ENCODE measurements at regions not wholly inside any gene's neighbourhood (a gene's known extent, or its start where the extent isn't known, plus 50 kb on each side); places are given as distances from the start of the nearest gene placed in this dataset.

DNA sequence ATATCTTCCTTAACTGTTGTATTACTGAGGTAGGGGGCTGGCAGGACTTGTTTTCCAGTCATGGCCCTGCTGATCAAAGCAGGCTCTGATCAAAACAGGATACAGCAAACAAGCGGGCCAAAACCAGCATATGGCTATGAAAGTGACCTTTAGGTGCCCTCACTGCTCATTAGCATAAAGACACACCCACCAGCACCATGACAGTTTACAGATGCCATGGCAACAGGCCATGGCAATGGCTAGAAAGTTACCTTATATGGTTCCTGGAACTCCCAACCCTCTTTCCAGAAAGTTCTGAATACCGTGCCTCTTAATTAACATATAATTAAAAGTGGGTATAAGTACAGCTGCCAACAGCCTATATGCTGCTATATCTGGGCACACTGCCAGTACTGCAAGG lies 551.4 kb upstream of the SGCG start:
- H3K18ac ChIP-seq (ENCODE audit: low read length): no peak overlapping the region
- H4K12ac ChIP-seq (ENCODE audit: low read depth, low read length): no peak overlapping the region
- H3K27me3 ChIP-seq (ENCODE audit: insufficient read depth, low read length): no peaks in the 10 kb centered on the region
- H2AK5ac ChIP-seq (ENCODE audit: low read length): no peak overlapping the region
- H3K4me2 ChIP-seq (ENCODE audit: low read length): no peak overlapping the region
- H3K9me3 ChIP-seq (ENCODE audit: insufficient read depth, low read depth, low read length): no peaks in the 10 kb centered on the region
- no peak overlapping the region for H4K8ac ChIP-seq (ENCODE audit: low read depth, low read length)
- H3K4ac ChIP-seq (ENCODE audit: low read depth, low read length): no peak overlapping the region
- H3K79me2 ChIP-seq (ENCODE audit: control insufficient read depth, insufficient read depth, low read length, poor library complexity): no peaks in the 10 kb centered on the region
- no CpG with 5 or more reads among the region's 2 CpGs for WGBS (ENCODE audit: extremely low coverage, insufficient coverage, insufficient read length)
- H4K91ac ChIP-seq (ENCODE audit: low read depth, low read length): no peak overlapping the region
- H3K36me3 ChIP-seq (ENCODE audit: control insufficient read depth in 1 of 2, insufficient read depth in 2 of 2, low read length in 2 of 2): peaks cover 0 to 2% of the 10 kb centered on the region in 2 experiments
- no peak overlapping the region for H3K4me3 ChIP-seq (ENCODE audit: low read depth, low read length)
- H3K79me1 ChIP-seq (ENCODE audit: low read length): no peaks in the 10 kb centered on the region
- H3K14ac ChIP-seq (ENCODE audit: low read length): no peak overlapping the region
- H3K4me1 ChIP-seq (ENCODE audit: control insufficient read depth in 1 of 2, insufficient read depth in 2 of 2, low read length in 2 of 2): no peaks in the 10 kb centered on the region
- H2BK120ac ChIP-seq (ENCODE audit: insufficient read depth, low read length, poor library complexity): no peak overlapping the region
- H3K27ac ChIP-seq (ENCODE audit: low read depth, low read length): no peak overlapping the region
- DNase-seq: no peak
- no peak overlapping the region for H3K9ac ChIP-seq (ENCODE audit: low read length)
- no peak overlapping the region for H3K23ac ChIP-seq (ENCODE audit: low read length)
- H2AFZ ChIP-seq (ENCODE audit: insufficient read depth, low read length, poor library complexity): no peak overlapping the region
- no peak overlapping the region for H2BK5ac ChIP-seq (ENCODE audit: low read depth, low read length, poor library complexity)
- no peak overlapping the region for H2BK12ac ChIP-seq (ENCODE audit: low read length)

DNA sequence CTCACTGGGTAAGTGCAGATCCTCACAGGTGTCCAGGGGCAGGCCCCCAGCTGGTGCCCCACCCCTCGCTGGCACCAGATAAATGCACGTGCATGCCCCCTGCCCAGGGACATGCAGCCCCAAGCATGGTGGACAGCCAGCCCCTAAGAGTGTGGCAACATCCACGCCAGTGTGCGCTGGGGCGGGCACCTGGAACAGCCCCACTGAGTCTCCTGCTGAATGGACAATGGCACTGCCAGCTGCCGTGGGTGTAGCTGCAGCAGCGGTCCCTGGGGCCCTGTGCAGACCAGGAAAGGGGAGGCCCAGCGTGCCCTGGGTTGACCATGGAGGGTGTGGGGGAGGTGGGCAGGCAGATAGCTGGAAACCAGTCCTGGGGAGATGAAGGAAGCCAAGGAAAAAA lies 538.7 kb upstream of the SGCG start:
- no peak overlapping the region for H3K27ac ChIP-seq (ENCODE audit: low read depth, low read length)
- H3K9me3 ChIP-seq (ENCODE audit: insufficient read depth, low read depth, low read length): no peaks in the 10 kb centered on the region
- H3K23ac ChIP-seq (ENCODE audit: low read length): no peak overlapping the region
- H3K36me3 ChIP-seq (ENCODE audit: control insufficient read depth in 1 of 2, insufficient read depth in 2 of 2, low read length in 2 of 2): no peaks in the 10 kb centered on the region
- no CpG with 5 or more reads among the region's 8 CpGs for WGBS (ENCODE audit: extremely low coverage, insufficient coverage, insufficient read length)
- no peak for DNase-seq
- H4K8ac ChIP-seq (ENCODE audit: low read depth, low read length): no peak overlapping the region
- no peaks in the 10 kb centered on the region for H3K79me1 ChIP-seq (ENCODE audit: low read length)
- H3K4me3 ChIP-seq (ENCODE audit: low read depth, low read length): no peak overlapping the region
- no peak overlapping the region for H3K4ac ChIP-seq (ENCODE audit: low read depth, low read length)
- H3K18ac ChIP-seq (ENCODE audit: low read length): no peak overlapping the region
- H3K4me2 ChIP-seq (ENCODE audit: low read length): no peak overlapping the region
- H2AFZ ChIP-seq (ENCODE audit: insufficient read depth, low read length, poor library complexity): no peak overlapping the region
- no peaks in the 10 kb centered on the region for H3K4me1 ChIP-seq (ENCODE audit: control insufficient read depth in 1 of 2, insufficient read depth in 2 of 2, low read length in 2 of 2)
- H3K27me3 ChIP-seq (ENCODE audit: insufficient read depth, low read length): no peaks in the 10 kb centered on the region
- no peak overlapping the region for H3K9ac ChIP-seq (ENCODE audit: low read length)
- H2BK120ac ChIP-seq (ENCODE audit: insufficient read depth, low read length, poor library complexity): no peak overlapping the region
- H2AK5ac ChIP-seq (ENCODE audit: low read length): no peak overlapping the region
- no peak overlapping the region for H4K91ac ChIP-seq (ENCODE audit: low read depth, low read length)
- H2BK12ac ChIP-seq (ENCODE audit: low read length): no peak overlapping the region
- no peak overlapping the region for H4K12ac ChIP-seq (ENCODE audit: low read depth, low read length)
- H3K14ac ChIP-seq (ENCODE audit: low read length): no peak overlapping the region
- H2BK5ac ChIP-seq (ENCODE audit: low read depth, low read length, poor library complexity): no peak overlapping the region
- H3K79me2 ChIP-seq (ENCODE audit: control insufficient read depth, insufficient read depth, low read length, poor library complexity): no peaks in the 10 kb centered on the region

DNA sequence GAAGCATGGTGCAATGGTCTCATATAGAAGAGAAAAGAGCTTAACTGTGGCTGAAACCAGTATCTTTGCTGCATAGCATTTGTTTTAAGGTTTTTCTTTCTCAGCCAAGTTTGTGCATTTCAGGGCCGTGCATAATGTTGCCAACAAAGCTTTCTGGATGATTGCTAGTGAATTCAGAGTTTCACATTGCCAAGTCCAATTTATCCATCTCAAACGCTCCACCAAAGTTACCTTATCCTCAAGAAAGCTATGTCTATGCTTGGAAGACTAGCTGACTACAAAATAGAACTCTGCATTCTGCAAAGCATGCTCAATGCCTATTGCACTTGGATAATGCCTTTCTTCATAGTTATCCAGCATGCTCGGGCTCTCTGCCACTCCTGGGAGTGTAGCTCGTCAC lies 535.8 kb upstream of the SGCG start:
- no peak overlapping the region for H4K8ac ChIP-seq (ENCODE audit: low read depth, low read length)

DNA sequence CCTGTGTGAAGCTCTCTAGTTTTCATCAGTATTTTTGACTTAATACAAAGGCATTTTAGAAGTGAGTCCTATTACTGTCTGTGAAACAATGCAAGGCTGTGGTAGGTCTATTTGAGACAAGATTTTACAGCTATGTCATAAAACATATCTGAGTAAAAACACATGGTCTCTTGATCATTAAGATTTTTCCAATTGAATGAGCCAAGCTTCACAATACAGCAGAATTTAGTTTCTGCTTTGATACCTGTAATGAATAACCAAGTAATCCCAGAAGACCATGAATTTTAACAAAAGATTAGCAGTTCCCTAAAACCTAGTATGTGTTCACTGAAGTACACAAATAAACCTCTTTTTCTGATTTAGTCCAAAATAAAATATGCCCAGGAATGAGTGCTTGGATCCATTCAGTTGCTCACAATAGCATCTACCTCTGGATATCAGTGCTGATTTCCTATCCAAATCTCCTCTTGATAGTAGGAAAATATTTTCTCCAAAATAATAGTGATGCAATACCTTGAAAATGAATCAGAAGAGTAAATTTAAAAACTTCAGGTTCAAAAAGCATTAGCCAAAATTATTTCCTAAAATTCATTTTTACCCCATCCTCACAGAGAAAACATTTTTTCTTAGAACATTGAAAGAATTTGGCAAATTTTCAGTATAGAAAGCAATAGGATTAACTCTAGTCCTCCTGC lies 533.5 kb upstream of the SGCG start:
- Histone ChIP-seq H3K4me2 (ENCODE audit: low read length) (no peak overlapping the region), H4K91ac (ENCODE audit: low read depth, low read length) (no peak overlapping the region), H2BK5ac (ENCODE audit: low read depth, low read length, poor library complexity) (no peak overlapping the region), H3K4me3 (ENCODE audit: low read depth, low read length) (no peak overlapping the region), H3K27me3 (ENCODE audit: insufficient read depth, low read length) (no peaks in the 10 kb centered on the region), H4K12ac (ENCODE audit: low read depth, low read length) (no peak overlapping the region), H3K23ac (ENCODE audit: low read length) (no peak overlapping the region), H3K79me1 (ENCODE audit: low read length) (peaks cover 2% of the 10 kb centered on the region), H3K18ac (ENCODE audit: low read length) (no peak overlapping the region), H3K36me3 (ENCODE audit: control insufficient read depth in 1 of 2, insufficient read depth in 2 of 2, low read length in 2 of 2) (no peaks in the 10 kb centered on the region), H3K27ac (ENCODE audit: low read depth, low read length) (no peak overlapping the region), H3K9me3 (ENCODE audit: insufficient read depth, low read depth, low read length) (no peaks in the 10 kb centered on the region), H3K9ac (ENCODE audit: low read length) (no peak overlapping the region), H3K79me2 (ENCODE audit: control insufficient read depth, insufficient read depth, low read length, poor library complexity) (no peaks in the 10 kb centered on the region), H2BK120ac (ENCODE audit: insufficient read depth, low read length, poor library complexity) (no peak overlapping the region), H3K4ac (ENCODE audit: low read depth, low read length) (no peak overlapping the region), H4K8ac (ENCODE audit: low read depth, low read length) (no peak overlapping the region), H2AFZ (ENCODE audit: insufficient read depth, low read length, poor library complexity) (no peak overlapping the region), H3K4me1 (ENCODE audit: control insufficient read depth in 1 of 2, insufficient read depth in 2 of 2, low read length in 2 of 2) (peaks cover 5 to 7% of the 10 kb centered on the region in 2 experiments), H2BK12ac (ENCODE audit: low read length) (no peak overlapping the region), H3K14ac (ENCODE audit: low read length) (no peak overlapping the region), H2AK5ac (ENCODE audit: low read length) (no peak overlapping the region)
- DNase-seq: no peak

More for the DNA sequence above, 535.8 kb upstream of the SGCG start:
- Histone ChIP-seq H2BK5ac (ENCODE audit: low read depth, low read length, poor library complexity) (no peak overlapping the region), H3K18ac (ENCODE audit: low read length) (no peak overlapping the region), H3K9ac (ENCODE audit: low read length) (no peak overlapping the region), H3K27ac (ENCODE audit: low read depth, low read length) (no peak overlapping the region), H3K4me1 (ENCODE audit: control insufficient read depth in 1 of 2, insufficient read depth in 2 of 2, low read length in 2 of 2) (peaks cover 0 to under 1% of the 10 kb centered on the region in 2 experiments), H4K12ac (ENCODE audit: low read depth, low read length) (no peak overlapping the region), H2AK5ac (ENCODE audit: low read length) (no peak overlapping the region), H2BK120ac (ENCODE audit: insufficient read depth, low read length, poor library complexity) (no peak overlapping the region), H3K9me3 (ENCODE audit: insufficient read depth, low read depth, low read length) (no peaks in the 10 kb centered on the region), H3K27me3 (ENCODE audit: insufficient read depth, low read length) (no peaks in the 10 kb centered on the region), H3K4ac (ENCODE audit: low read depth, low read length) (no peak overlapping the region), H3K4me2 (ENCODE audit: low read length) (no peak overlapping the region), H3K79me1 (ENCODE audit: low read length) (no peaks in the 10 kb centered on the region), H2BK12ac (ENCODE audit: low read length) (no peak overlapping the region), H3K23ac (ENCODE audit: low read length) (no peak overlapping the region), H3K4me3 (ENCODE audit: low read depth, low read length) (no peak overlapping the region), H3K14ac (ENCODE audit: low read length) (no peak overlapping the region), H2AFZ (ENCODE audit: insufficient read depth, low read length, poor library complexity) (no peak overlapping the region), H4K91ac (ENCODE audit: low read depth, low read length) (no peak overlapping the region), H3K36me3 (ENCODE audit: control insufficient read depth in 1 of 2, insufficient read depth in 2 of 2, low read length in 2 of 2) (no peaks in the 10 kb centered on the region), H3K79me2 (ENCODE audit: control insufficient read depth, insufficient read depth, low read length, poor library complexity) (no peaks in the 10 kb centered on the region)
- no CpG with 5 or more reads among the region's 4 CpGs for WGBS (ENCODE audit: extremely low coverage, insufficient coverage, insufficient read length)
- DNase-seq: no peak
